Activated T-helper 2 cell treated with anti-CD3 and anti-CD28 coated beads, Interferon-gamma antibody, Interleukin-2, Interleukin-4, amounts not matched to agents 10 μg/mL and 5 μg/mL and 100 μg/mL, durations not matched to agents 14 hours and 24 hours and 36 hours (primary cell): ENCODE measurements at regions not wholly inside any gene's neighbourhood (a gene's known extent, or its start where the extent isn't known, plus 50 kb on each side); places are given as distances from the start of the nearest gene placed in this dataset.

Experiments used
- DNase-seq: peaks from one replicate; pipeline ENCODE4 v3.0.0; 2021; ENCODE audit warnings: low spot score
- H3K27ac Mint-ChIP-seq: one replicate; pipeline ENCODE4 v1.8.0; 2021; ENCODE audit warnings: mixed read lengths
- H3K27me3 Mint-ChIP-seq: one replicate; pipeline ENCODE4 v1.8.0; 2021; ENCODE audit warnings: low read depth, mixed read lengths
- H3K36me3 Mint-ChIP-seq: one replicate; pipeline ENCODE4 v1.8.0; 2021; ENCODE audit warnings: low read depth, mixed read lengths
- H3K4me1 Mint-ChIP-seq: one replicate; pipeline ENCODE4 v1.8.0; 2021; ENCODE audit warnings: low read depth, mixed read lengths
- H3K4me3 Mint-ChIP-seq: one replicate; pipeline ENCODE4 v1.8.0; 2021; ENCODE audit warnings: low read depth, mild to moderate bottlenecking, moderate library complexity, mixed read lengths
- H3K9me3 Mint-ChIP-seq: one replicate; pipeline ENCODE4 v1.8.0; 2021; ENCODE audit warnings: mixed read lengths
- intact Hi-C: fragments of 100-400 bp; cut with micrococcal nuclease; formaldehyde crosslinking; loops from one replicate; pipeline ENCODE4 v1.15.1; 2023

GRCh38 chr7:19465861-19466260 lies 243.0 kb downstream of the POLR1F start:
- Mint-ChIP-seq H3K27me3 (no peaks in the 10 kb centered on the region), H3K27ac (no peak overlapping the region), H3K9me3 (no peaks in the 10 kb centered on the region), H3K4me1 (no peaks in the 10 kb centered on the region), H3K36me3 (no peaks in the 10 kb centered on the region), H3K4me3 (no peak overlapping the region)
- DNase-seq: no peak
- intact Hi-C loops: no loop called here

DNA sequence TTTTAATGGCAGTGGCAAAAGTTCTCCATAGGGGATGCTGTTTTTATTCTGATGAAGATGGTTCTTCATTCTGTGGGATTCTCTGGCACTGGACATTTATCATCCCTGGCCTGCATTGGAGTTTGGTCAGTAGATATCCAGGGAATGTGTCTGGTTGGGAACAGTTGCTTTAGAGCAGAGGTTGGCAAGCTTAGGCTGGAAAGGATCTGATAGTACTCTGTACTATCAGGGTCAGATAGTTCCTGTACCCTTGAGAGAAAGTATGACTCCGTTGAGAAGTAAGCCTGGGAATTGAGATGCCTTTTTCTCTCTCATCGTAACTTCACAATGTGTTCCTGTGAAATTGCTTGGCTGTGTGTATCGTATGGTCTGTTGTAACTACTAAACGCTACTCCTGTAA lies 244.1 kb downstream of the POLR1F start:
- no peak overlapping the region for H3K4me3 Mint-ChIP-seq
- no peak overlapping the region for H3K27ac Mint-ChIP-seq
- no peak for DNase-seq
- no peaks in the 10 kb centered on the region for H3K27me3 Mint-ChIP-seq
- no peaks in the 10 kb centered on the region for H3K36me3 Mint-ChIP-seq
- H3K9me3 Mint-ChIP-seq: no peaks in the 10 kb centered on the region
- intact Hi-C loops: no loop called here
- no peaks in the 10 kb centered on the region for H3K4me1 Mint-ChIP-seq

DNA sequence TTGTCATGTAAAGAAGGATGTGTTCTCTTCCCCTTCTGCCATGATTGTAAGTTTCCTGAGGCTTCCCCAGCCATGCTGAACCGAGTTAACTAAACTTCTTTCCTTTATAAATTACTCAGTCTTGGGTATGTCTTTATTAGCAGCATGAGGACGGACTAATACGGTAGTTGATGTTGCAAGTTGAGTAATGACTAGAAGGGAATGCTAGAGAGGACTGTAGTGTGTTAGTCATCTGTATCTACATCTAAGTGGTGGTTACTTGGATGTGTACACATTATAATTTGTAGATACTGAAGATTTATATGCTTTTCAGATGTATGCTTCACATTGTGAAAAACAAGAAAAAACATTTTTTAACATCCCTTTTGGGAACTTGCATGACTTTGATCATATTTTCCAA lies 244.6 kb downstream of the POLR1F start:
- Mint-ChIP-seq H3K27me3 (no peaks in the 10 kb centered on the region), H3K4me1 (no peaks in the 10 kb centered on the region), H3K27ac (no peak overlapping the region), H3K4me3 (no peak overlapping the region), H3K36me3 (no peaks in the 10 kb centered on the region), H3K9me3 (no peaks in the 10 kb centered on the region)
- intact Hi-C loops: no loop called here
- DNase-seq: no peak

- Mint-ChIP-seq H3K27me3 (no peaks in the 10 kb centered on the region), H3K4me1 (no peaks in the 10 kb centered on the region), H3K4me3 (no peak overlapping the region), H3K36me3 (no peaks in the 10 kb centered on the region), H3K27ac (no peak overlapping the region), H3K9me3 (no peaks in the 10 kb centered on the region)
- intact Hi-C loops: no loop called here
- DNase-seq: no peak
Observed at GRCh38 chr7:19463581-19463980, 245.3 kb downstream of the POLR1F start.

- Mint-ChIP-seq H3K4me1 (no peaks in the 10 kb centered on the region), H3K9me3 (peaks cover 5% of the 10 kb centered on the region), H3K4me3 (no peak overlapping the region), H3K27ac (no peak overlapping the region), H3K36me3 (no peaks in the 10 kb centered on the region), H3K27me3 (no peaks in the 10 kb centered on the region)
- no peak for DNase-seq
- intact Hi-C loops: no loop called here
Observed at GRCh38 chr7:19455623-19456022, 253.2 kb downstream of the POLR1F start.

GRCh38 chr7:19448091-19448490 lies 260.7 kb downstream of the POLR1F start:
- Mint-ChIP-seq H3K27me3 (no peaks in the 10 kb centered on the region), H3K4me1 (no peaks in the 10 kb centered on the region), H3K36me3 (no peaks in the 10 kb centered on the region), H3K9me3 (no peaks in the 10 kb centered on the region), H3K27ac (no peak overlapping the region), H3K4me3 (no peak overlapping the region)
- no peak for DNase-seq
- intact Hi-C loops: no loop called here

GRCh38 chr7:19442016-19442785 lies 266.6 kb downstream of the POLR1F start:
- no peak overlapping the region for H3K4me3 Mint-ChIP-seq
- H3K27me3 Mint-ChIP-seq: no peaks in the 10 kb centered on the region
- DNase-seq: no peak
- intact Hi-C loops: no loop called here
- H3K4me1 Mint-ChIP-seq: no peaks in the 10 kb centered on the region
- no peak overlapping the region for H3K27ac Mint-ChIP-seq
- H3K9me3 Mint-ChIP-seq: no peaks in the 10 kb centered on the region
- H3K36me3 Mint-ChIP-seq: no peaks in the 10 kb centered on the region

- no peaks in the 10 kb centered on the region for H3K27me3 Mint-ChIP-seq
- no peaks in the 10 kb centered on the region for H3K4me1 Mint-ChIP-seq
- H3K4me3 Mint-ChIP-seq: no peak overlapping the region
- DNase-seq: no peak
- H3K27ac Mint-ChIP-seq: no peak overlapping the region
- H3K9me3 Mint-ChIP-seq: no peaks in the 10 kb centered on the region
- H3K36me3 Mint-ChIP-seq: no peaks in the 10 kb centered on the region
- intact Hi-C loops: no loop called here
Observed at GRCh38 chr7:19439517-19439916, 269.3 kb downstream of the POLR1F start.

DNA sequence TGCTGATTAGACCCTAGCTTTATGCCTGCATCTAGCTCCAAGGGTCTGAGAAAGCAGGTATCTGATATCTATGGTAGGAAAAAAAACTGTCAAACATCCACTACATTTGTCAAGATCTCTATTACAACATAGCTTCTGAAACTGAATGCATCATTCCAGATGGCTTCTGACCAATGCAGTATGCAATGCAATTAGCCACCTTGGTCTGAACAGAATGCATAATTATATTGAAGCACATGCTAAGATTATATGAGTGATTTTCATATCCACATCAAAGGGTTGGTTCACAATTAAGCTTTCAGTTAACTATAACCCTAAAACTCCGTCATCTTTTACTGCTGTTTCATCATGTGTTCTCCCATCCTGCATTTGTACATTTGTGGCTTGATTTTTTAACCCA lies 271.4 kb downstream of the POLR1F start:
- DNase-seq: no peak
- no peaks in the 10 kb centered on the region for H3K4me1 Mint-ChIP-seq
- H3K9me3 Mint-ChIP-seq: no peaks in the 10 kb centered on the region
- H3K27me3 Mint-ChIP-seq: no peaks in the 10 kb centered on the region
- intact Hi-C loops: no loop called here
- no peak overlapping the region for H3K27ac Mint-ChIP-seq
- no peak overlapping the region for H3K4me3 Mint-ChIP-seq
- H3K36me3 Mint-ChIP-seq: no peaks in the 10 kb centered on the region

GRCh38 chr7:19427944-19428343 lies 280.9 kb downstream of the POLR1F start:
- Mint-ChIP-seq H3K9me3 (no peaks in the 10 kb centered on the region), H3K4me1 (no peaks in the 10 kb centered on the region), H3K27me3 (no peaks in the 10 kb centered on the region), H3K27ac (no peak overlapping the region), H3K36me3 (no peaks in the 10 kb centered on the region), H3K4me3 (no peak overlapping the region)
- intact Hi-C loops: no loop called here
- no peak for DNase-seq

GRCh38 chr7:19421861-19422260 lies 276.6 kb upstream of the FERD3L start:
- Mint-ChIP-seq H3K9me3 (peaks cover 12% of the 10 kb centered on the region), H3K36me3 (no peaks in the 10 kb centered on the region), H3K4me3 (no peak overlapping the region), H3K4me1 (no peaks in the 10 kb centered on the region), H3K27me3 (no peaks in the 10 kb centered on the region), H3K27ac (no peak overlapping the region)
- intact Hi-C loops: no loop called here
- DNase-seq: no peak

- Mint-ChIP-seq H3K9me3 (peaks cover 12% of the 10 kb centered on the region), H3K36me3 (no peaks in the 10 kb centered on the region), H3K4me1 (no peaks in the 10 kb centered on the region), H3K4me3 (no peak overlapping the region), H3K27ac (no peak overlapping the region), H3K27me3 (no peaks in the 10 kb centered on the region)
- no peak for DNase-seq
- intact Hi-C loops: no loop called here
Observed at GRCh38 chr7:19417231-19417630, 272.0 kb upstream of the FERD3L start.

DNA sequence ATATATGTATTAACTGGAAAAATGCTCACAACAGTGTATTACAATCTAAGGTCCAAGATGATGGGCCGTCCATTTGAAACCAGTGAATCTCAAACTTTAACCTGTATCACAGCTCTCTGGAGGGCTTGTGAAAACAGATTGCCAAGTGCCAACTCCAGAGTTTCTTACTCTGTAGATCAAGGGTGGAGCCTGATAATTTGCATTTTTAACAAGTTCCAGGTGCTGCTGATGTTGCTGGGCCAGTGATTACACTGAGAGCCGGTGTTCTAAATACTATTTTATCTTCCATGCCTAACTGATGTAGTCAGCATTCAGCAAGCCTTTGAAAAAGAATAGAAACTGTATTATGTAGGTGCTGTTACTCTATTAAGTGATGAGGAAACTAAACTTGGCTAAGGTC lies 269.9 kb upstream of the FERD3L start:
- no peak for DNase-seq
- intact Hi-C loops: no loop called here
- no peak overlapping the region for H3K4me3 Mint-ChIP-seq
- H3K27me3 Mint-ChIP-seq: no peaks in the 10 kb centered on the region
- H3K27ac Mint-ChIP-seq: no peak overlapping the region
- H3K36me3 Mint-ChIP-seq: no peaks in the 10 kb centered on the region
- H3K9me3 Mint-ChIP-seq: peaks cover 7% of the 10 kb centered on the region
- no peaks in the 10 kb centered on the region for H3K4me1 Mint-ChIP-seq

GRCh38 chr7:19413443-19413965 lies 268.3 kb upstream of the FERD3L start:
- intact Hi-C loops: no loop called here
- DNase-seq: no peak
- Mint-ChIP-seq H3K27ac (no peak overlapping the region), H3K36me3 (no peaks in the 10 kb centered on the region), H3K4me3 (no peak overlapping the region), H3K27me3 (no peaks in the 10 kb centered on the region), H3K9me3 (no peaks in the 10 kb centered on the region), H3K4me1 (no peaks in the 10 kb centered on the region)
